ENCODE measurements at regions not wholly inside any gene's neighbourhood (a gene's known extent, or its start where the extent isn't known, plus 50 kb on each side); places are given as distances from the start of the nearest gene placed in this dataset.

DNA sequence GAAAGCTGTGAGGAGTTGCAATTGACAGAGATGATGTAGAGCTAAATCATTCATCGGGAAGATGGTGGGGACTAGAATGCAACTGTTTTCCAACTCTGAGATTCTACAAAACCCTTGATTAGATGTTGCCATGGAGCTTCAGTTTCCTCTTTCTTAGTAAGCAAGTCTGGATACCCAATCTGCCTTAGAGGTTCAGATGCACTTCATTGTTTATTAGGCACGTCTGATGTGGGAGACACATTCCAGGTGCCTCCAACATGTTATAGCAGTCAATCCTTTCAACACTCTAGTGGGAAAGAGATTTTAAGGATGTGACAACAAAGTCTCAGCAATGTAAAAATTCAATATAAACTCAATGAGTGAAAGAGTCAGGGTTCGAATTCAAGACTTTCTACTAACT is 291.3 kb upstream of the PHYHIPL start:
- no peak for DNase-seq (ENCODE audit: low read depth in 3 of 3, low spot score in 2 of 3)

DNA sequence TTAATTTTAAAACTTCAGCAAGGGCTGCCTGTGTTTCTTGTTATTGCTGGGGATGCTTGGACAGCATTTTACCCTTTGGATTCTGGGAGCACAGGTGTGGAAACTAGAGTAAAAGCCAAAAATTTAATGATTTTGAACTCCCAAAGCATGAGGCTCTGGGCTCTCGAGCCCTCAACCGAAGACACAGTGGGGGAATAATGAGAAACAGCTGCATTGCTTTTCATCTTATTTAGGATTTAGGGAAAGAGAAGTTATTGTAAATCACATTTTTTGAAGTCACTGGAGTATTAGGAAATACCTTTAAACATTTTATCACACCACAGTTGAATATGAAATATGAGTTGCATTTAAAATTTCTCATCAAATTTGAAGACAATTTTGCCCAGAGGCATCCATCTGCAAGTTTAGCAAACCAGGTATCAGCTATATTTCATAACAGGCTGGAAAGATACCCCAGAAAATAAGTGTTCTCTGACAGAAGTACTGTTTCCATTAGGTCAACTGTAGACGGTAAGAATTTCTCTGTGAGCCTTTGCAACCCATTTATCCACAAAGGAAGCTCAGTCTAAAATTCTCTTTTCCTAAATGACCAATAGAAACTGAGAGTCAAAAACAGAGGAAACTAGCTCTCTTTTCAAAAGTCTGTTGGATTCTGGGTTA is 290.6 kb upstream of the PHYHIPL start:
- no peak for DNase-seq (ENCODE audit: low read depth in 3 of 3, low spot score in 2 of 3)

DNA sequence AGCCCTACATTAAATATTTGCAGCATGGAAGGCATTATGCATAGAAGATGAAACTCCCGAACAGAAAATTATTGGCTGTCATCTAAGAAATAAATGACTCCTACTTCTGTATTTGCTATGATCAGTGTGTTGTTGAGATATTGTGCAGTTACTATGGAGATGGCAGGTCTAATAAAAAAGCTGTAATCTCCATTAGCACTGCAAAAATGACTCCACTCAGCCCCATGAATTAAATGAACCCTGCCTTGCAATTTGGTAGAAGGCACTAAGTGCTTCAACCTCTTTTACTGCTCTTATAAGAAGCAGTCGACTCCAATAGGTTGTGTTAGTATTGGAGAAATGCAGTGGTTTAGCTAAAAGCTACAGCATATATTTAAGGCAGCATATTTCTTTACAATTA is 290.0 kb upstream of the PHYHIPL start:
- no peak for DNase-seq (ENCODE audit: low read depth in 3 of 3, low spot score in 2 of 3)

DNA sequence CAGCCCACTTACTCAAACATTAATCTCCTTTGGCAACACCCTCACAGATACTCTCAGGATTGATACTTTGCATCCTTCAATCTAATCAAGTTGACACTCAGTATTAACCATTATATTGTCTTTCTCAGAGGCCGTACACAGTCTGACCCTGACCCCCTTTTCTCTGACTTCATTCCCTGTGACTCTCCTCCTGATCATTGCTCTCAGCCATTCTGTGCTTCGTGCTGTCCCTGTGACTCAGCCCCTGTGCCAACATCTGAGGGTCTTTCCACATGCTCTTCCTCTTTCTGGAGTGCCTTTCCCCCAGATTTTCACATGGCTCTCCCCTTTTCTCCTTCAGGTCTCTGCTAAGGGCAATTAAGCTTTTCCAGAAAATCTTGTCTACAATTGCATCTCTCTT is 289.0 kb upstream of the PHYHIPL start:
- DNase-seq (ENCODE audit: low read depth in 3 of 3, low spot score in 2 of 3), result no peak

DNA sequence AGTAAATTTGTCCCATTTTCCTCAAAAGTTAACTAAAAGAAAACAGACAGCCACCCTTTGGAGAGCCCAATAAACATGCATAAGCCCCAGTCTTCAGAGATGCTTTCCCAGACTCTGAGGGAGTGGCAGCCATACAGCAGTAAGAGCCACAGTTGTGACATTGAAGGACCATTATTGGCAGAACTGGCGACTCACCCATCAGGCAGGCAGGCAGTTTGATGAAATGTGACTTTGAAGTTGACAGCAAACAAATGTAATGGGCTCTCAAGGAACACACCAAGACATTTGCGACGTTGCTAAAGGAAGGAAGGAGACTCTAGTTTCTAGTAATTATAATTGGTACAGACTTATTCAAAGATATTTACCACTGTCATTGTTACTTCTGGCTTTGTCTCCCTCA is 287.5 kb upstream of the PHYHIPL start:
- no peak for DNase-seq (ENCODE audit: low read depth in 3 of 3, low spot score in 2 of 3)

DNA sequence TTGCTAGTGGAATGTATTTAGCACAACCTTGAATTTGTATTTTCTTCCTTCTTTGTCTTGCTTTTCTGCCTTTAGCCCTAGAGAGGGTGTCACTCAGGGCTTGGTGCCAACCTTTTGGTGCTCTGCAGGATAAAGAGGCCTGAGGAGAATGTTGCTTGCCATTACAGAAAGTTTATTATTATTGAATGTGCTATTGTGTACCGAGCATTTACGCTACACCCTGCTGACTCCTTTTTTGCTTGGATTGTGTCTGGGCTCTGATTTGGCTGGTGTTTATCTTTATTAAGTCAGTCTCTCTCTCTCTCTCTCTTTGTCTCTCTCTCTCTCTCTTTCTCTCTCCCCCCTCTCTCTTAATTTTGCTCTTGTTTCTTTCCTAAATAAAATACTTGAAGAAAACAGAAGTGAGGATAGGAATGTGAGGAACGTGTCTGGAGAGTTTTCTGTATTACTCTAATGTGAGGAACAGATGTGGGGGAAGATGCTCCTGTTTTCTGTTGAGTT is 284.4 kb upstream of the PHYHIPL start:
- no peak for DNase-seq (ENCODE audit: low read depth in 3 of 3, low spot score in 2 of 3)

DNA sequence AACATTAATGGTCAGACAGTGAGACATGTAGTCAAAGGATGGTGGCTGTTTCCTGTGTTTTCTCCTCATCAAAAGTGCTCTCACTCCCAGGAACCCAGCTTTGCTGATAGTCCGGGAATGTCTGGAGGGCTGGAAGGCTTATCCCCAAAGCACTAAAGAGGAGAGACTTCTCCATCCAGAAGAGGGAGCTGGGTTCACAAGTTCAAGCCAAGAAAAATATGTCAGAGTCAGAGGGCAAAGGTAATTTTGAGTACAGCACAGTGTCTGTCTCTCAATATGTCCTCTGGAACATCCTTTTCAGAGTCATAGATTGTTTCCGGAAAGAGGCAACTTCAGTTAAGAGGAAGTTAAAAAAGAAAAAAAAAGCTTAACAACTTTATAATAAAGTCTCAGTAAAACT is 281.5 kb upstream of the PHYHIPL start:
- peak in 2 of 3 donors; percentile 4 to 16 for DNase-seq (ENCODE audit: low read depth in 3 of 3, low spot score in 2 of 3)

DNA sequence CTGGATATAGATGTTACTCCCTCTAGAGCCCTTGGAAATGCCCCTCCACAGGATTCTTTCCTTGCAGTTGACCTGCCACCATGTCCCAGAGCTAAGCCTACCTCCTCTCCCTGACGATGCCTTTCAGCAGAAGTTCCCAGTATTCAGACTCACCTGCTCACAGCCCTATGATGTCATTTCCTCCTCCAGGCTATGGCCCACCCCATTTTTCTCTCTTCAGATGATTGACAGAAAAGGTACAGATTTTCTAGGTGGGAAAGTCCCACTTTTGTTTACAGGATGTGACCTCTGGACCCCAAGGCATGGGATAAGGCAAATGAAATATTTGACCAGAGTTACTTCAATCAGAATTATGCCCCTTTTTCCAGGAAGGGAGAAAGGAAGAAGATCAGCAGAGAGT is 280.2 kb upstream of the PHYHIPL start:
- no peak for DNase-seq (ENCODE audit: low read depth in 3 of 3, low spot score in 2 of 3)

DNA sequence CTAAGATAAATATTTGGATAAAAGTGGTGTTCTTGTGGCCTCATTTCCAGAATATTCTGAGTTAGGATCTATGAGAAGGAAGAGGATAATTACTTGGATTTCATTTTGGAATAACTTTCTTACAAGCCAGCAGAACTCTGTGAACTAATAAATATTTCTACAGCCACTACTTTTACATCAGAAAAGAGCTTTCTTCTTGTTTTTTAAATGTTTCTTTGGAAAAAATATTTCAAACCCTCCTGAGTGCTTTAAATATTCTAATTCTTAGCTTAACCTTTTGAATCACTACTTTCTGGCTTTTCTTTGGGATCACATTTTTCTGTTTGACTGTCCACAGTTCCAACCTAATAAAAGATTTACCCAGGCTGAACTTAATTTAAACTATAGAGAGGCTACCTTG is 279.2 kb upstream of the PHYHIPL start:
- DNase-seq (ENCODE audit: low read depth in 3 of 3, low spot score in 2 of 3), result no peak

DNA sequence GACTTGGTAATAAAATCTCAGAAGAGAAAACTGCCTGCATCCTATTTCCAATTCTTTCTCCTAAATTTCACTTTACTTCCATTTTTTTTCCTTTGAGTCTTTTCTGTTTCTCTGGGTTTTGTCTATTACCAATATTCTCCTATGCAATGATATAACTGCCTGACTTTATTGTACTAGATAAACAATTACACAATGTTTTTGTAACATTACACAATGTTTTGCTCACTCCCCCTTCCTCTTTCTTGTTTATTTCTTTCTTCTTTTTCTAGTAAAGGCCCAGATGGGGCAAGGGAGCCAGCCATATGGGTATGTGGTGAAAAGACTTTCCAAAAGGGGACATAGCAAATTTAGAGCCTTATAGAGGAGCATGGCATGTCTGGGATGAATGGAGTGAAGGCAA is 278.7 kb upstream of the PHYHIPL start:
- no peak for DNase-seq (ENCODE audit: low read depth in 3 of 3, low spot score in 2 of 3)

DNA sequence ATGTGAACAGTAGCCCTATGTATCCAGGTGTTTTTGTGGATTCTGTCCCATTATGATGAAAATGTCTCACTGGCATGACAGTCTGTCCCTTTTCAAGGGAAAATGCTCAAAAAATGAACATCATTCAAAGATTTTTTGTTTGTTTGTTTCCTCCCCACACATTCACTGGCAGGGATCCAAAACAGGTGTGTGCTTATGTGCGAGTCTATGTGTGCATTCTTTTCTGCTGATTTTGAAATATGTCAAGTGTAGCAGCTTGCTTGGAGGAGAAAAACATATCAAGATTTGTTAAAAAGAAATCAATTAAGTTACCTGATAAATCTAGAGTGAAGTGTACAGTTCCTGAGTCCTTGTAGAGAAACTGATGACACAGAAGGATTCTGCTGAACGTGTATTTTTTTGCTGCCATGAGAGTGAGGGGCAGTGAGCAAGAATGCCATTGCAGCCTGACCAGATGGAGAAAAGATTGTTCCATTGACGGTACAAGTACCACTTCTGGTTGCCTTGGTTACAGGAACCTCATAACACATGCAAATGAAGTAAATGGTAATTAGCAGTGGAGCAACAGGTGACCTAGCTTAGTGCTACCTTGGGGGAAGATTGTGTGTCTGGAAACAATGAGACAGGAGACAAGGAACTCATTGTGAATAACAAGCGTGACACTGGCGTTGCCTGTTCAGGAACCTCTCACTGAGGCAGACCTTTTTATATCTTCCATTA is 277.4 kb upstream of the PHYHIPL start:
- DNase-seq (ENCODE audit: low read depth in 3 of 3, low spot score in 2 of 3), result no peak

DNA sequence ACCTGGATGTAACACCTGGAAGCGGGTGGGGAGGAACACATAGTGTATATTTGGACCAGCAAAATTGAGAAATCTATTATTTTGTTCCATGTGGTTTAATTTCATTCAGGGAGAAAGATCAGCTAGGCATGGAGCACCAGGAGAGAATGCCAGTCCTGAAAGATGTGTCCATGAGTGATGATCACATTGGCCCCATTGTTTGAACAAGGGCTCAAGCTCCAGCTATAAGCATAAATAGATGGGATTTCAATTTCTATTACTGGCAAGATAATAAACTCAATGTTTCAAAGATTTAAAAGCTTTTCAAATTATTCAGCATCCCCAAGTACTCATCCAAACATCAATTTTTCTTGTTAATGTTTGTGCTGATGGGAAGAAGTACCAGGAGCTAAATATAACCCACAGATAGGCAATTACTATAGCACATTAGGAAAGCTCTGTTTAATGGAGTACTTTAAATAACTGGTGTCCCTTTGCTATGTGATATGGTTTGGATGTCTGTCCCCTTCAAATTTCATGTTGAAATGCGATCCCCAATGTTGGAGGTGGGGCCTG is 275.3 kb upstream of the PHYHIPL start:
- DNase-seq (ENCODE audit: low read depth in 3 of 3, low spot score in 2 of 3), result no peak

DNA sequence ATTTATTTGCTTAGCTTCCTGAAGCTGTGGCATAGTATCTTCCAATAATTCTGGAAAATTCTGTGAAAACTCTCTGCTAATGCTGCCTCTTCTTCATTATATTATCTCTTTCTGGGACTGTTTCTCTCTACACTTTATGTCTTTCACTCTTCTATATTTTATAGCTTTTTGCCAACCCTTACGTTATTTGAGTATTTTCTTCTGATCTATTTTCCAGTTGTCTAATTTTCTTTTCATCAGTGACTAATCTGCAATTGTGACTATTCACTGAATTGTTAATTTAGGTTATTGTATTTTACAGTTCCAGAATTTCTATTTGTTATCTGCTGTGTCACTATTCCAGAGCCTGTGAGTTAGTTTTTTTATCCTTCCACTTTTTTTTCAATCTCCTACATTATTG is 273.4 kb upstream of the PHYHIPL start:
- DNase-seq (ENCODE audit: low read depth in 3 of 3, low spot score in 2 of 3), result no peak

DNA sequence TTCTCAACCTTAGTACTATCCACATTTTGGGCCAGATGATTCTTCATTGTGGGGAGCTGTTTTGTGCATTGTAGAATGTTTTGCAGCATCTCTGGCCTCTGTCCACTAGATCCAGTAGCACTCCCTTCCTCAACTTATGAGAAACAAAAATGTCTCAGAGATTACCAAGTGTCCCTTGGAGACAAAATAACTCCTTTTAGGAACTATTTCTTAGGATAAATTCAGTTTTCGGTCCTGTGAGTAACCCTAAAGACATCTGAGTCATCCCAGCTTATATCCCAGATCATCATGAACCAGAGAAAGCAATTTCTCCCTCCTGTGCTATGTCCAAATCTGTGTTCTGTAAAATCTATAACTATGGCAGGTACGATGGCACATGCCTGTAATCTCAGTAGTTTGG is 266.6 kb upstream of the PHYHIPL start:
- no peak for DNase-seq (ENCODE audit: low read depth in 3 of 3, low spot score in 2 of 3)

DNA sequence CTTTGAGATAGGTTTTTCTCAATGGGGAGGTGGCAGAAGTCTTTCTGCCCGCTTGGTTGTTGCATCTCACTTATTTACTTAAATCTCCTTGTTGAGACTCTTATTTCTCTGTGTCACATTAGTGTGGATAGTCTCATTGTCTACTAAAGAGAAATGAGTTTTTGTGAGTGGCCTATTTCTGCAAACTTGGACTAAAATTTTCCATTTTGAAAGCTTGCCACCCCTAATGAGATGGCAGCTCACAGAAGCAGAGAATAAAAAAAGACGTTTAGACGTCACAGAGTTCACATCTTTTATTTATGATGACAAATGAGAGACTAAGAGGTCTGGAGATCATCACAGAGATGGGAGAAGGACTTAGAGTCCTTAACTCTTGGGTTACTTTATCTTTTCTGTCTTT is 262.7 kb upstream of the PHYHIPL start:
- DNase-seq (ENCODE audit: low read depth in 3 of 3, low spot score in 2 of 3), result no peak

DNA sequence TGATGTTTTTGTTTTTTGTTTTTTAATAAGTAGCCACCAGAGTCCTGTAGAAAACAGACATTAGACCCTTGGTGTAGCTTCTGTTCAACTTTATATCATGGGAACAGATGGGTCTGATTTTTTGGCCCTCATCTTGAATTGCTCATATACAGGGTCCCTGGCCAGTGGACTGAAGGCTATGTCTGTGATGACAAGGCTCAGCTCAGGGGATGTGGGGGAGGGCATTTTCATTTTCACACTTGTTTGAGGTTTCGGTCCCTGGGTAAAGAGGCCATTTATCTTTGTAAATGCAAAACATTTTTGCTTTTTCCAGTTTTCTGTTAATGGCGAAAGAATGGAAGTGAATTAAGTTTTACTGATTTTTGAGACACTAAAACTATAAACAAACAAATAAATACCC is 257.6 kb upstream of the PHYHIPL start:
- no peak for DNase-seq (ENCODE audit: low read depth in 3 of 3, low spot score in 2 of 3)

DNA sequence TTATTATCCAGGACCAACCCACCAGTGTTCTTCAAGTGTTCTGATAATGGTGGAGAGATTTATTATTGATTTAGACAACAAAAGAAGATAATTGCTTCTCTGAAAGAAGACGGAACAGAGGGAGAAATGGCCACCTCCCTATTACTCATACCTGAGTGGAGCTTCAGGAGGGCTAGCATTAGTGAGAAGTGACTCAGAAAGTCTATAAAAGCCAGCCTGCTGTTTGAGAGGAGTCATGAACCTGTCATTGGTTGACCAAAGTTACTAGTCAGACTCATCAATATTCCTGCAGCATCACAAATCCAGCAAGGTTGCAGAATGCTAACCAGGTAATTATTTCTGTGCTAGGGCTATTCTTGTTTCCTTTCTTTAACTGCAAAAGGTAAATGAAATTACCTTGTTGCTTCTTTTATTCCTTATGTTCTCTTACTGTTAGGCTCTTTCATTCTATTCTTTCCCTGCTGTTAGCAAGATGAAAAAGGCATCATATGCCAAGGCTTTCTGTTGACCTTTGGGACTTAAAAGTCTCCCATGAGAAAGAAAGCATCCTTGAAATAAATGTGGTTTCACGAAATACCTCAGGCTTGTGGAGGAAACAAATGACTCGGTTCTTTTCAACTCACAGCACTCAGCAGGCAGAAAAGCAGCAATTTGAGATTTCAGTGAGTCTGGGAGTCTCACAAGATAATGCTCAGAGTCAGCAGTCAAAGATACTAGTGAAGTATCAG is 256.4 kb upstream of the PHYHIPL start:
- DNase-seq (ENCODE audit: low read depth in 3 of 3, low spot score in 2 of 3), result no peak

DNA sequence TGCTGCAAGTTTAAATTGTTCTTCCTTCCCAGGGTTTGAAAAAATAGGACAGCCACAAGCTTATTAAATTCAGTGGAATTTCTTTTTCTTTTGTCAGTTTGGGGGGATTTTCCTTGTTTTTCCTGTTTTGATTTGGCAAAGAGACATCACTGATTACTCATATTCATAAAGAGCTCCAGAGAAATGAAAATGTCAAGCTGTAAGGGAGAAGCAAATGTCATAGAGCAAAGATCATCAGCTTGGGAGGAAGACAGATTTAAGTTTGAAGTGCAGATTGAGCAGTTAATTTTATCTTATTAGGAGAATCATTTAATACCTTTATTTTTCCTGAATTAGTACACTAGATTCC is 255.8 kb upstream of the PHYHIPL start:
- no peak for DNase-seq (ENCODE audit: low read depth in 3 of 3, low spot score in 2 of 3)

DNA sequence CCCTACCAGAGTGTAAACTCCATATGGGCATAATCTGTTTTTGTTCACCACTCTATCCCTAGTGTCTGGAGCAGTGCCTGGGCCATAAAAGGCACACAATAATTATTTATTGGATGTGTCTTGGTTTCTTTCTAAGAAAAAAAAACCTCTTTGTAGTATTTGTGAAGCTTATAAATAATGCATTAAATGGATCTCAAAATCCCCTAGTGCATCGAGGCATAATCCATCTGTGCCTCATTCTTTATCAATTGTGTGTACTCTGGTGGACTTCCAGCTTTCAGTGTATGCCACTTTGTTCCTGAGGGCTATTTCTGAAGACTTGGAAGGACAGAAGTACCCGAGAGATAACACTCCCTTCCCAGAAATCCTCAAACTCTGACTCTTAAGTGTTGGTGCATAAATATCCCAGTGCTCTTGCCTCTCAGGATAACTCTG is 255.0 kb upstream of the PHYHIPL start:
- no peak for DNase-seq (ENCODE audit: low read depth in 3 of 3, low spot score in 2 of 3)

DNA sequence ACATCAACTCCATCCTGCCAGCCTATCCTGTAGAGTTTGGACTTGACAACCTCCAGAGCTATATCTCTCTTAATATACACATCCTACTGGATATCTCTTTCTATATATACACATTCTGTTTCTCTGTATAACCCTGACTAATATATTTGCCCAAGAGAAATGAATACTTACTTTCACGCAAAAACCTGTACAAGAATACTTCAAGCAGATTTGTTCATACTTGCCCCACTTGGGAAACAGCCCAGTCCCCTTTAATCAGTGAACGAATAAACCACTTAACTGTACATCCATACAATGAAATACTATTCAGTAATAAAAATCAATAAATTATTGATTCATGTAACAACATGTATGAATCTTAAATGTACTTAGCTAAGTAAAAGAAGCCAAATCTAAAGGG is 251.1 kb upstream of the PHYHIPL start:
- no peak for DNase-seq (ENCODE audit: low read depth in 3 of 3, low spot score in 2 of 3)

DNA sequence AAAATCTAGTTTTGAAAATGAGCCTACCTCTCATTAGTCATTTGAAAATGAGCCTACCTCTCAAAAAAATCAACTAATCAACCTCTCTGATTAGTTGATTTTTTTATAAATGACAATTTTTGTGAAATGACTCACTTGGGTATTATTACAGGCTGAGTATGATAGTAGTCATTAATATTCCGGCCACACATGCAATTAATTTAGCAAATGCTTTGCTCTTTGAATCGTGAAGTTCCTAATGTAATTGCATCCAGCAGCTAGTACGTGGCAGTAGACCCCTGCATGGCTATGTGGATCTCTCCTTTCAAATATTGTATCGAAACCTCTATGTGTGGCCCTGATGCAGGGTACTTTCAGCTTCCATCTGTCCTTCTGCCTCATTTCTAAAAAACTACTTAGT is 245.9 kb upstream of the PHYHIPL start:
- DNase-seq (ENCODE audit: low read depth in 3 of 3, low spot score in 2 of 3), result no peak

DNA sequence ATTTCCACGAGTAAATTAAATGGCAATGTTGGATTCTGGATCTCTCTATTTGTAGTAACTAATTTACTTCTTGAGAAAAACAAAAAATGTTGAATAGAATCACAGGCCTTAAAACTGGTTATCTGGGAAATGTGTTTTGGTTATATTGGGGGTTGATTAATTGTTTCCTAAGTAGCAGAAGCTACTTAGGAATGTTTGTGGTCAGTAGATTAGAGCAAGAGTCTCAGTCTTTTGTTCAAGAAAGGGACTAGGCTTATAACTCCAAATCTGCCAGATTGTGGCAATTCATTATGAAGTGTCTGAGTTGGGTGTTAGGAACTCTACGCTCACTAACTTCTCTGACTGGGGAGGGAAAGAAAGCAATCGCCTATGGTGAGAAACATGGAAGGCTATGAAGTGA is 244.3 kb upstream of the PHYHIPL start:
- DNase-seq (ENCODE audit: low read depth in 3 of 3, low spot score in 2 of 3), result no peak

Data from right renal cortex interstitium (tissue), 3 donors.